GM18517 (cell line): ENCODE measurements at regions not wholly inside any gene's neighbourhood (a gene's known extent, or its start where the extent isn't known, plus 50 kb on each side); places are given as distances from the start of the nearest gene placed in this dataset.

ENCODE experiments used
- ATAC-seq: cut with Tn5 transposase; IDR thresholded peaks from one replicate; pipeline ENCODE4 v1.9.1; 2021; ENCODE audit warnings: mild to moderate bottlenecking, moderate library complexity; ENCODE audit not compliant: unreplicated experiment

DNA sequence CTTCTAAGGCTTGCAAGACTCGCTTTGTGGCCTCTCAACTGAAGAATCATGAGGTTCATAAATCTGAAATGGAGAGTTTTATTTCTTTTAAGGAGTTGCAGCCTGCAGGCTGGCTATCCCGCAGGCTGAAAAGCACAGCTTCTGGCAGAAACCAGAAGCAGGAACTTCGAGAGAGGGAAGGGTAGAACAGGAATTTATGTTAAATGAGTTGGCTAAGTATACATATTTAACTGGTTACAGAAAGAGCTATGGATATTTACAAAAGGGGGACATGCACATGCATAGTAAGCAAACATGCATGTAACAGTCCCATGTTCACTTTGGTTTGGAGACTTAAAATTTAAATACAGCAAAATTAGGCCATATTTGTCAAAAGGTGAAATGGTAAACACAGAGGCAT, 787.0 kb downstream of the TFAP2A start:
- ATAC-seq = no peak

DNA sequence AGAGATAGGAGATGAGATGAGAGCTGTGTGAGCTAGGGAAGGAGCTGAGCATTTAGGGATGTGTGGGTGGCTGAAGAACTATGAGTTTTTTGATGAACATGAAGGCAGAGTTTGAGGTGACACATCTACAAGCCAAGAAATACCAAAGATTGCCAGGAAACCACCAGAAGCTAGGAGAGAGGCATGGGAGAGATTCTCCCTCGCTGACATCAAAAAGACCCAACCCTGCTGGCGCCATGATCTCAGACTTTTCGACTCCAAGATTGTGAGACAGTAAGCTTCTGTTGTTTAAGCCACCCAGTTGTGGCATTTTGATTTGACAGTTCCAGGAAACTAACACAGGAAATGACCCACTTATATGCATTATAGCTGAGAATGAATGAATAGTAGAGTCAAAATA, 790.9 kb downstream of the TFAP2A start:
- ATAC-seq = no peak

DNA sequence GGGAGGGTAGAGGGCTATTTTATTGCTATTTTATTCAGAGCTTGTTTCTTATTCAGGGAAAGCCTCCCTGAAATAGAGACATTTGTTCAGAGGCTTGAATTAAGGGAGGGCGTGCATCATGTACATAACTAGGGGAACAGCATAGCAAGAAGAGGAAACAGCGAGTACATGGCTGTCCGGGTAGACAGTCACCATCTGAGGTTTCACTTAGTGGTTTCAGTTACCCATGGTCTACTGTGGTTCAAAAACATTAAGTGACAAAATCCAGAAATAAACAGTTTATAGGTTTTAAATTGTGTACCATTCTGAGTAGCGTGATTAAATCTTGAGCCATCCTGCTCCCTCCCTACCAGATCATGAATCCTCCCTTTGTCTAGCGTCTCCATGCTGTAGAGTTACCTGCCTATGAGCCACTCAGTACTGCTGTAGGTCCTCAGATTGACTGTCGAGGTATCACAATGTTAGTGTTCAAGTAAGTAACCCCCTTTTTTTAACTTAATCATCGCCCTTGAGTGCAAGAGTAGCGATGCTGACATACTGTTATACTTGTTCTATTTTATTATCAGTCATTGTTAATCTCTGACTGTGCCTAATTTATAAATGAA, 791.5 kb downstream of the TFAP2A start:
- ATAC-seq = no peak

DNA sequence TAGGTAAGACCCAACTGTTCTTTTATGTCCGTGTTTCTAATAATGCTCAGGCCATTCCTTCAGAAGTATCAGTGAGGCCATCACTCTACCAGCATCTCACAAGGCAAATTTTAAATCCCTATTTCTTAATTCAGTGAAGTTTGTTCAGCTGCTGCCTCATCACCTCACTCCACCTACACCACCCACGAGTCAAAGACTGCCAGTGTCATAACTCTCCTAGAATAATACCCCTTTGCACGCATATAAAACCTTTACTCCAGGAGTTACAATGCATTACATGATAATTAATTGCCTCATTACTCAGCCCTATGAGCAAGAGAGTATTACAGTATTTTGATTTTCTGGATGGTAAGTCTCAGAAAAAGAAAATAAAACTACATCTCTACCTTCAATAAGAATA, 793.6 kb downstream of the TFAP2A start:
- no peak for ATAC-seq

DNA sequence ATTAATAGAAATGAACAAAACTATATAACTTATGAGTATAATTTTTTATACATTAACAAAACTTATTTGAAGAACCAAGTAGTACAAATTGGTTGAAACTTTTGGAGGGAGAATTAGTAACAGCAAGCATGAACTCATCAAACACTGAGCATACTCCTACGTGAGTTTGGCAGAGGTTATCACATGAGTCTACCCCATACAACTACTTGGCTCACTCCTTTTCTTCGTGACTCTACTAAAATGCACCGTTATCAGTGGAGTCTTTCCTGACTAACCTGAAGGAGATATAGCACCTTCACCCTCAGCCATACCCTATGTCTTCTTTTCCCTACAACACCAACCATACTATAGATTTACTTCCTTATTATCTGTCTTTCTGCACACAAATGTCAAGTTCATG, 794.2 kb downstream of the TFAP2A start:
- no peak for ATAC-seq

DNA sequence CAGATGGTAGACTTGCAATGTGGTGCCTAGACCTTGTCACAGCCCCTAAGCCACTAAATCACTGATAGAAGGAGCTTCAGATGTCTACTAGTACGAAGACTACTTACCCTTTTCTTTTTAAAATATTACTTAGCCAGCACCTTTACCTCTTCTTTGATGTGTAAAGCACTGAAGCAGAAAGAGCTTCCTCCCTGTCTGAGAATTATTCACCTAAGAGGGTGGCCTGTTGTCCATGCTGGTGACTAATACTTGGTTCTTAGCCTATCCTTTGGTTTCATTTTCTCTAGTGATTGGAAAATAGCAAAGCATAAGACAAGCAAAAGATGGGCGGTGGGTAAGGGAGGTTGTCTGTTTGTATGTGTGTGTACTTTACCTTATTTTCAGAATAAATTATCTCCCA, 794.6 kb downstream of the TFAP2A start:
- ATAC-seq = no peak

DNA sequence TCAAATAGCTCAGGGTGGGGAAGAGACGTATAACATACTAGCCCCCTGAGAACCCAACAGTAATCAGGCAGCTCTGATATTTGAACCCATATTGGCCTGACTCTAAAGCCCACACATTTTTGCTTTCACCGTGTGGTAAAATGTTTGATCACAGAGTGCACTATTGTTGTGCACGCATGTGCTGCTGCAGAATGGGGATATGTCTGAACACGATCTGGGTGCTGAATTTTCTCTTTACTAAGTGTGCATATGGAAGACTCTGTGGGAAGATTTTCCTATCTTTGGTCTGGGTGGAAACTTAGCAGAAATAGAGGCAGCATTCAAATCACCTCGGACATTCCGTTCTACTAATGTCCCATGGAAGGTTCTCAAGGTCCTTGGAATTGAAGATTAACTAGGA, 800.1 kb downstream of the TFAP2A start:
- ATAC-seq = no peak

DNA sequence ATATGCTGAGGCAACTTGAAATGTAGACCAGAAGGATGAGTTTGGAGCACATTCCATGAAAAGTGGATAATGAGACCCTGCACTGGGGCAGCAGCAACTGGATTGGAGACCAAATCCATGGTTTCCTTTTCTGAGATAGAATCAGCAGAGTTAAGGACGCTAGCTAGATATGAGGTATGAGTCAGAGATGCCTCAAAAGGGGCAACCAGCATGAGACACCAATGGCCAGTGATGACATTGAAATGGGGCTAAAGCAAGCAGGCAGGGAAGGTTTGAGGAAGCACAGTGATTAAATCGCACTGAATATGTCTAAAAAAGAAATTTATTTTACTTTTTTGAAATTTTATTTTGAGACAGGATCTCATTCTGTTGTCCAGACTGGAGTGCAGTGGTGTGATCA, 802.4 kb downstream of the TFAP2A start:
- ATAC-seq = no peak

DNA sequence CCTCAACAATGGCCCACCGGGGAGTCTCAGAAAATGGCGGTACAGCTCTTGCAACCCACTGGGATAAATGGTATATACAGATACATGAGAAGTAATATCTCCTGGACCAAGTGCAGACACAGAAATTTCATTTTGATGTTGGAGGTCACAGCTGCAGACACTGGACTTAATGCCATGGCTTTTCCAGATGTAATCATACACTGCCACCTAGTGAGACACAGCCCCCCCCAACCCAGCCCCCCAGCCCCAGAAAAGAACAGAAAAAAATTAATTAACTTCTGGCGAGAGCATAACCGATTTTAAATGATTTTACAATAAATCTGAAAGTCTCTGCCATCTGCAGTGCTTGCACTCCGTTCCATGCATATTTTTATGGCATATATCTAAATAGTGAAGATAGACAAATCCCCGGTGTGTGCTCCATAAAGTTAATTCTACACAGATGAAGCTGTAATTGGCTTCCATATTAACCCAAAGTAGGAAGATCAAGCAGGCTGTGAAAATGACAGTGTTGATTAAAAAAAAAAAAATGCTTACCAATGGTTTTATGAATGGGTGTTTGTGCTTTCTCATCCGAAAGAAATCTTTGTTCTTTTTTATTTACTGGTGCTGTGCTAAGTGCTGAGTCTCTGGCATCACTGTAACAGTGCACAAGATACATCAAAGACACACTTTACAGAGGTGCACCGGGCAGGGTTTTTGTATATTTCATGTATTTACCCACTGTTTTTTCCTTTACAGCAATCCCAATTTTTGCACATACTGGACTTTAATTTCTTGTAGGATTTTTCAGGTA, 804.1 kb downstream of the TFAP2A start:
- no peak for ATAC-seq

DNA sequence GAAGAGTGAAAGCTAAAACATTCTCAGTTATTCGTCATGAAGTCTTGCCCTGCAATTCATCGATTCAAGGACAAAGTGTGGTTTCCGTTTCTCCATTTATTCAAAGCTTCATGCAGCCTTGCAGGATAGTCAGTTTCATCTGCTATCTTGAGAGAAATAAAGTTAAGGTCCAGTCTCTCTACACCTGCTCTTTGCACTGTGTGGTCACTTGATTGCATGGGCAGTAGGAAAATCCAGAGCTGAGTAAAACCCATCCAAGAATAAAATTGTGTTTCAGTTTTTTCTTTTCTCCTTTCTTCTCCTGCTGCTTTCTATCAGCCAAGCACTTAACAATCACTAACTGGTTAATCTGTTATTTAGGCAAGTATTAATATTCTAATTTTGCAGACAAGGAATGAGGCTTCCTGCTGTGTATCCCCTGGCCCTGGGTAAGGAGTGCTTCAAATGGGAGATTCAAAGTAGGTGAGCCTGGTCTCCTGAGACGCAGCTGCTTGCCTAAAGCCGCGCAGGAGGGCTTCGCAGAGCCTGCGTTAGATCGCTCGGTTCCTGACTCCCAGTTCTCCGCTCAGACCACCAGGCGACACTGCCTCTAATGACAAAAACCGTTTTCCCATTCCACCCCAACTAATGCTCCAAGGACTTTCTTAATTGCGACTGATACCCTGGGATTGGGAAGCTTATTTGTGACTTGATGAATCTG, 808.3 kb downstream of the TFAP2A start:
- no peak for ATAC-seq

DNA sequence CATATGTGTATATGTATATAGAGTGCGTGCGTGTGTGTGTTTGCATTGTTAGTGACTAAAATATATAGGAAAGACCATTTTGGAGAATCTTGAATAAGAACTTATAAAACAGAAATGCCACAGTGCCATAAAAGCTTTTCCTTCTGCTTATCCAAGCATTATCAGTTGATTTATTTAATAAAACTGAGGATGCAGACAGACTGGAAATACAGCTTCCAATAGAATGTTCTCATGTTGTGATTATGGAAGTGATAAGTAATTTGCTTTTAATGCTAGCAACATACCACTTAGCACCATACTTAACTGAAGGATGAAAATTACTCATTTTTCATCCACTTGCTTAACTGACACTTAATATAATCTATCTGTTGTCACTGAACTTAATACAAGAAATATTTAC, 820.1 kb downstream of the TFAP2A start:
- ATAC-seq = no peak

DNA sequence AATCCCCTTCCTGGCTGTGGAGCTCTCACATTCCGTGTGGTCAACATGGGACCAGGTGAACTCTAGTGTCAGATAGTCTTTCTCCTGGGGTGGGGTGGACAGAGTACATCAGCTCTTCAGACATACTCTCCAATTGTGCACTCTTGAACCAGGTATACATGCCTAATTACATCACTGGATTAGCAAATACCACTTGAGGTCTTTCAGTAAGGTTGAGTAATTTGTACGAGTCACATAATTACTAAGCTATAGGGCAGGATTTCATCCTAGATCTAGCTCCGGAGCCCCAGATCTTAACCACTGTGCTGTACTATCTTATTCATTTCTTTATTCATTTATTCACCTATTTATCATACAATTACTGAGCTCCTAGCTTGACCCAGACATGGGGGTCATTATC, 821.3 kb downstream of the TFAP2A start:
- no peak for ATAC-seq

DNA sequence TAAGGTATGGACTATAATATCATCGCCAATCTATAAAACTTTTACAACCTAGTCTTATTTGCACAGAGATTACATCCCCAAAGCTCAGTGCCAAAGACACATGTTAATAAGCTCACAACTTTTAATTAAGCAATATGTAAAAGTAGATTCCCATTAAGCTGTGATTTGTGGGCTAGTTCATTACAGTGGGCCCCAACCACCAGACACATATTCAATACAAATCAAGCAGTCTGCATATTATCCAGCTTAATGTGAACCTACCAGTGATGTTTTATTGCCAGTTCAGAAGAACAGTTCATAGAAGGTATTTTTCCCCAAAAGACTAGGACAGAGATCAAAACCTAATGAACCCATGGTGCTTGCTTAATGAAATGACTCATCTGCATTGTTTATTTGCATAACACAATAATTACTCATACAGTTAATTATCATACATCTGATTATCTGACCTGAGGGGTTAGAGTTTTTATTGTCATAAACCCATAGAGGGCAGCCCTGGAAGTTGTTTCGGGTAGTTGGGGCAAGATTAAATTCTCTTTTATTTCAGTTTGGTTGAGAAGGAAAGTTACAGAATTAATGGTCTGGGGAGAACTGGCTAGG, 831.0 kb downstream of the TFAP2A start:
- ATAC-seq = no peak

DNA sequence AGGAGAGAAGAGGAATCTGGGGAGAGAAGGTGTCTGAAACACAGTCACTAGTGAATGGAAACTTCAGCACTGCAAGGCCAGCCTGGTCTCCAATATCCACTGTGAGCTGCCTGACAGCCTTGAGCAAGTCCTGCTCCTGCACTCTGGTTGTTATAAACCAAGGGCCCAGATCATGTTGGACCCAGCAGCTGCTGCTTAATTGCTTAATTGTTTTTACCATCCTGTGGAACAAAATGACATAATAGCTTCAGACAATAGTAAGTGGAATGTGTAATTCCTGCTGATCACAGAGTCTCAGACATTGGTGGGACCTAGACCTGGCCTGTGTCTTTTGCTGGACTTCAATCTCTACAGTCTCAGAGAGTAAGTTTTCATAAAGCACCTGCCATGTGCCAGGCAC, 833.7 kb downstream of the TFAP2A start:
- ATAC-seq = no peak

DNA sequence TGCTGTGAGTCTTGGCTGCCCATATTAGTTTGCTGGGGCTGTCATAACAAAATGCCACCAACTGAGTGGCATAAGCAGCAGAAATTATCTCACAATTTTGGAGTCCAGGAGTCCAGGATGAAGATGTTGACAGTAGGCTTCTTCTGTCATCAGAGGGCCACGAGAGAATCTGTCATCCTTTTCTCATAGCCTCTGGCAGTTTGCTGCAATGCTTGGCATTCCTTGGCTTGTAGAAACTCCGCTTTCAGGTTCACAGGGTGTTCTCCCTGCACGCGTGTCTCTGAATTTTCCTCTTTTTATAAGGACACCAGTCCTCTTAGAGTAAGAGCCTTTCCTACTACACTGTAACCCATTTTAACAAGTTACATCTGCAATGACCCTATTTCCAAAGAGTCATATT, 838.4 kb downstream of the TFAP2A start:
- no peak for ATAC-seq

DNA sequence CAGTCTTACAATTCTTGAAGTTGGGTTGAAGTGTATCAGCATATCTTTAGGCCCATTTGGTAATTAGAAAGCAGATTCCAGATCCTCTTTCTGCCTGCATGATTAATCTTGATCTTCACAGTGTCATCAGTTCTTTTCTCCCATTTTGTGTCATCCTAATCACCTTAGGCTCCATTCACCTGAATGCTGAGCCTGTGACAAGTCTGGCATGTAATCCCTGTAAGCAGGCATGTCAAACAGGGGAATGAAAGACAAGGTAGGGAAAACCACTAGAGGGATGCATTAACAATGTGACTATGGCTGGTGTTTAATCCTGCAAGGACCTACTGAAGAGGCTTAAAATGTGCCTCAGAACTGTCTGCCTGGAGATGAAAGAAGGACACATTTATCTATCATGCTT, 848.8 kb downstream of the TFAP2A start:
- no peak for ATAC-seq

DNA sequence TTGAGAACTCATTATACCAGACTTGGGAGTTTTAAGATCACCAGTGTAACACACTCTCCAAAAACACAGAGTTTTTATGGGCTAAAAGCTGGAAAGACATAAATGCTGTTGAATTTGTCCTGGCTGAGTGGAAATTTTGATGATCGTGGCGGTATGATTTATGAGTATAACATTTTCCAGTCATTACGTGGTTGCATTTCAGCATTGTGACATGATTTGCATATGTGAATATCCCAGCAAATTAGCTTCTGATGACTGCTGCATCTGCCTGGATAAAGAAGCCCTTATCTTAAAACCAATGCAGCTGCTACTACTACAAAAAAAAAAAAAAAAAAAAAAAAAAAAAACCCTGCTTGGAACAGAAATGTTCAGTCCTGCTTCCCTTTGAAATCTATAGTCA, 850.9 kb downstream of the TFAP2A start:
- ATAC-seq = no peak

DNA sequence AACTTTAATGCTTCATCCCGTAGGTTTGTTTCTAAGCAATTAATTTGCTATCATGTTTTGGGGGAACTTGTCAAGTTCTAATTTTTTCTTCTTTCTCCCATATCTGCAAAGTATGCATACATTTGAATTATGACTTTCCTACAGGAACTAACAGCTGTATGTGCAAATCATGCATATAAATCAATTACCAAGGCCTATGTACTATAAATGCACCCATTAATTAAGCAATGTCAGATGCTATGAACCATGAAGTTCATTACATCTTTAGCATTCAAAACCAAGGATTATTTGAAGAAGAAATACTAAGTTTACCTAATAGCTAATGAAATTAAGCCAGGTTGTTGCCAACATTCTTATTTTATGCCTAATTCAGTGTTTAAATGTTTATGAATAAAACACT, 851.3 kb downstream of the TFAP2A start:
- ATAC-seq = no peak

DNA sequence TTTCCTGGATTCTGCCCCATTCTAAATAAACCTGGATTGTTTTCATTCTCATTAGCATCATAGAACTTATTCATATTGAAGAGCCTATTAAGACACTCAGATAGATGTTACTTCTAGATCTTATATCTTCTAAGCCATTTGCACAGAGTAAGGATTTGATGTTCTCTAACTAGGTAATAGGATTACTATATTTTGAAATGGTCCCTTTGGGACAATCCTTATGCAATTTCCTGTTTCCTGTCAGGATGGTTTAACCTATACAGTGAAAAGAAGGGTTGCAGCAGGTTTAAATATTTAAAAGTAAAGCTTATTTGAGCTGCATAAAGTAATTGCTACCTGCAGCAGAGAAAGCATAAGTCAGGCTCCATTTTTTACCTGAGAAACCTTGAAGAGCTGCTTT, 860.1 kb downstream of the TFAP2A start:
- no peak for ATAC-seq

DNA sequence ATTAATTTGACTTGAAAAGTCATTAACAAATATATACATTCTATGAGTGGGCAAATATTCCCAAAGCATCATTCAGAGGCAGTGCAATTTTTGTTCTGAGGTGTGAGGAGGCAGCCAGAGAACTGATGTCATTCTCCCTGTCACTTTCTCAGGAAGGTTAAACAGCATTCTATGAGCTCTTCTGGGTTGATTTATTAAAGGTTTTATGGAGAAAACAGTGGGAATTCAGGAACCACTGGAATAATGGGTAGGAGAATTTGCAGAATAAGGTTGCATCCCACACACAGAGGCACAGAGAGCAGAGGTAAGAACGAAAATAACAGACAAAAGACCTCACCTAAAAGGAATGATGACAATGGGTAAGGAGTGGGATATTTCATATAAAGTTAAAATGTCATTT, 860.6 kb downstream of the TFAP2A start:
- ATAC-seq = no peak

DNA sequence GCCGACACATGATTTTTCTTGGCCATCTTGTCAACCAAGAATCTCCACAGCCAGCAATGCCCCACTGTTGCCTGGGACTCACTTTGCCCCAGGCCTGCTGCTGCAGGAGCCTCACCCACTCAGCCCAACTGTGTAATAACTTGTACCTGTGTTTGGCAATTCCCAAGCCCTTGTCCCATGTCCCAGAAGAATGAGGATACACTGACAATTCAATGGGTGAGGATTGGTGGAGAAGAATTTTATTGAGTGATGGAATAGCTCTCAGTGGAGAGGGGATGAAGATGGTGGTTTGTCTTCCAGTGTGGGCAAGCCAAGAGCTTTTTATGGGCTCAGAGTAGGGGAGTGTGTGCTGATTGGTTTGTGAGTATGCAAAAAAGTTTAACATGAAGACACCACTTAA, 861.9 kb downstream of the TFAP2A start:
- ATAC-seq = no peak

DNA sequence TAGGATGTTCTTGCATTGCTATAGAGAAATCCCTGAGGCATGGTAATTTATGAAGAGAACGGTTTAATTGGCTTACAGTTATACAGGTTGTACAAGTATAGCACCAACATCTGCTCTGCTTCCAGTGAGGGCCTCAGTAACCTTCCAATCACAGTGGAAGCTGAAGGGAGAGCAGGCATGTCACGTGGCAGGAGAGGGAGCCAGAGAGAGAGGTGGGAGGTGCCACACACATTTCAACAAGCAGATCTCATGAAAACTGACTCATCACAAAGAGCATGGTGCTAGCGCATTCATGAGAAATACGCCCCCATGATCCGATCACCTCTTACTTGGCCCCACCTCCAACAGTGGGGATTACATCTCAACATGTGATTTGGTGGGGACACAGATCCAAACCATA, 871.2 kb downstream of the TFAP2A start:
- no peak for ATAC-seq
